Retinal pigment epithelial cell (primary cell): ENCODE measurements at regions not wholly inside any gene's neighbourhood (a gene's known extent, or its start where the extent isn't known, plus 50 kb on each side); places are given as distances from the start of the nearest gene placed in this dataset.
"Not testable (repeated sequence)": the region's sequence is repeated elsewhere in the genome, so short reads cannot be mapped to it uniquely, and the experiment has no call there.

Experiments
- DNase-seq: peaks from one replicate; pipeline ENCODE4 v3.0.0-alpha.2; 2010; ENCODE audit warnings: low read depth
- H3K4me3 ChIP-seq: 2 replicates; pipeline ENCODE4 v1.5.1; 2011; ENCODE audit warnings: mild to moderate bottlenecking, low read length, control low read depth, moderate library complexity
- CTCF ChIP-seq: conservative IDR thresholded peaks from 2 replicates; pipeline ENCODE4 v1.5.1; 2011; ENCODE audit warnings: low read depth, low read length, control low read depth, inconsistent platforms

DNA sequence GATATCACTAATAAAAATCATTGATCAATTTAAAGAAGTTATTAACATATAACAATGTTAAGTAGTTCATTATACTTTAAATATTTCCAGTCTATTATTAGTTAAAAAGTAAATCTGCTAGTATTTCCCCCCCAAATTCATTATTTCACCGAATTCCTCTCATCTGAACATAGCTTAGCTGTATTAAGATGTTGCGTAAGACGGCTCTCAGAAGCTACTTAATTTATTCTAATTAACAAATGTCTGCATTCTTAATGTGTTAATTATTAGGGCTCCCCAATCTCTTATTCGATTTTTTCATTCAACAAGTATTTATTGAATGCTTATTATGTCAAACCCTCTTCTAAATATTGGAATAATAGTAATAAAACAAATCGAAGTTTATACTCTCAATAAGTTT lies 290.7 kb downstream of the TRIML1 start:
- no peak overlapping the region for H3K4me3 ChIP-seq
- no peak for DNase-seq
- TF ChIP-seq CTCF, result no peak

GRCh38 chr4:188430384-188430783 lies 291.1 kb downstream of the TRIML1 start:
- TF ChIP-seq CTCF, result no peak
- no peak overlapping the region for H3K4me3 ChIP-seq
- DNase-seq, result no peak

DNA sequence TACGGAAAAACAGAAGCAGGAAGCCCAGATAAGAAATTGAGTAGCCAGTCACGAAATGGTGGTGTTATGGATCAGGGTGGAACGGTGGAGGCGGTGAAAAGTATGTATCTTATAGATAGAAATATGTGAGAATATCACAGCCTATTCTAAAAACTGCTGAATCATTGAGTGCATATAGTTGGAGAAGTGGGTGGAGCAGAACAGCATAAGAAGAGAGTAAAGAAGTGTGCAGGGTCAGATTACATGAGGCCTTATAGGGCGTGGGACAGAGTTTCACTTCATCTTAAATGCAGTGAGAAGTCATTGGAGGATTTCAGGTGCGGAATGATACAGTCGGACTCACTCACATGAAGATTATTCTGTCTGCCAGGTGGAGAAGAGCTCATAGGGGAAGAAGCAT lies 293.1 kb downstream of the TRIML1 start:
- no peak for DNase-seq
- no peak overlapping the region for H3K4me3 ChIP-seq
- no peak for TF ChIP-seq CTCF

- no peak for TF ChIP-seq CTCF
- no peak overlapping the region for H3K4me3 ChIP-seq
- DNase-seq, result no peak
Measured at GRCh38 chr4:188433741-188434315, 294.6 kb downstream of the TRIML1 start.

DNA sequence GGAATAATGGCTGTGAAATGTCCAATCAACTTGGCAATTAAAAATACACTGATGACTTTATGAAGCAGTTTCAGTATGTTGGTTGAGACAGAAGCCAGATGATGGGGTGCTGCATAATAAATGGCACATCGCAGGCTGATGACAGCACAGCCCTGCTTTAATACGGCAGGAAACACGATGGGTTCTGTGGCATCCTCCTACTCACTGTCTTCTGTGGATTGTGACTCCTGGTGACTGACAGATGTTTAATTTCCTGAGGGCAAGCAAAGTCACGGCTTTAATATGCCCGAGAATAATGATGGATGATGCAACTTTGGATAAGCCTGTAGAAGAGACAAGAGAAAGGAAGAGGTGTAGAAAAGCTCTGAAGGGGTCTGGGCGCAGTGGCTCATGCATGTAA lies 295.4 kb downstream of the TRIML1 start:
- no peak for DNase-seq
- TF ChIP-seq CTCF, result no peak
- no peak overlapping the region for H3K4me3 ChIP-seq

GRCh38 chr4:188435381-188435780 lies 296.1 kb downstream of the TRIML1 start:
- no peak for DNase-seq
- TF ChIP-seq CTCF, result no peak
- H3K4me3 ChIP-seq, result no peak overlapping the region

DNA sequence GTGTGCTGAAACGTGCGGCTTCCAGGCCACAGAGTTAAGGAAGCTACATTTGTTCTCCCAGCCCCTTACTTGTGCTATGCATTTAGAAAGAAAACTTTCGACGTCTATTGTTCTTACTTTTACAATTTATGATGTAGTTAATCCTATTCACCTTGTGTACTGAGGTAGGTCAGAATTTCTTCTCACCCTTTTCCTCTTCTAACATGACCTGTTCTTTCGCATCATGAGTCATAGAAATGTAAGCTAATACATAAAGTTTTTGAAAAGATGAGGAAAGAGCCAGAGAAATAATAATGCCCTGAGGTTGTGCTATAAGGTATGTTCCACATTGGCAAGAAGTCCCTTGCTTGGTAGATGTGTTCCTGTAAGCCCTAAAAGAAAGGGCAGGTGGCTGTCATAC lies 298.3 kb downstream of the TRIML1 start:
- no peak for DNase-seq
- H3K4me3 ChIP-seq, result no peak overlapping the region
- no peak for TF ChIP-seq CTCF

DNA sequence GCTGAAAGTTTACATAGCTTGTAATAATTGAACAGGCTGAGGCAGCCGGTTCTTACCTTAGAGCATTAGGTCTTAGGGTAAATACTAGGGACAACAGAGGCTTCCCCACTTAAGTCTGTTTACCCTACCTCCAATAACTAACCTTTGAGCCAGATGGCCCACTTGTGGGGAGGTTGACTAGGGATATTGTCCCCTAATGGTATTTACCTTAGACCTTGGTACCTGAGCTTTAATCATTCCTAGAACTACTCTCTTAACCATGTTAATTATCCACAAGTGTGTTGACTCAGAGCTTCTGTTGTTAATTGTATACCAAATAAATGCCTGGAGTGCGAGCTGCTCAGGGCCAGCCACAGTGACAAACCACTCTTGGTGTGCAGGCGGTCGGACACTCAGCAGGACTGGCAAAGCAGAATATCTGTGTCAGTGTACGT lies 299.2 kb downstream of the TRIML1 start:
- DNase-seq, H3K4me3 ChIP-seq: not testable (repeated sequence)
